ENCODE measurements at regions not wholly inside any gene's neighbourhood (a gene's known extent, or its start where the extent isn't known, plus 50 kb on each side); places are given as distances from the start of the nearest gene placed in this dataset.

- TF ChIP-seq CTCF (IDR thresholded peaks at IDR 0.05 in 8 of 11, conservative IDR thresholded peaks at IDR 0.05 in 3 of 11) = no peak
- TF ChIP-seq POLR2AphosphoS5 (IDR thresholded peaks at IDR 0.05) = no peak
- no peak for TF ChIP-seq POLR2A (IDR thresholded peaks at IDR 0.05)
Observed at GRCh38 chr12:91913124-91913523, 232.5 kb downstream of the BTG1 start.
